Heart left ventricle (tissue), 16 donors: ENCODE measurements at regions not wholly inside any gene's neighbourhood (a gene's known extent, or its start where the extent isn't known, plus 50 kb on each side); places are given as distances from the start of the nearest gene placed in this dataset.

ENCODE experiments used
- ATAC-seq, 4 donors: fragments of 200-7000 bp; cut with Tn5 transposase; one replicate each; pipeline ENCODE4 v1.9.1; 2020 to 2022; ENCODE audit warnings: moderate library complexity in 4 of 4, mild to moderate bottlenecking in 3 of 4, moderate number of reproducible peaks in 1 of 4
- DNase-seq, 5 donors: peaks; one replicate each; pipeline ENCODE4 v3.0.0-alpha.2; 2020
- H3K27ac ChIP-seq, 12 donors: fragments of 200-600 bp; sonication (generic) in 4 of 12; one replicate each; pipeline versions ENCODE4 v1.5.0 to v1.8.0; 2016 to 2022; ENCODE audit warnings: mild to moderate bottlenecking in 2 of 12
- H3K27me3 ChIP-seq, 9 donors: fragments of 200-600 bp; sonication (generic) in 2 of 9; one replicate each; pipeline versions ENCODE4 v1.5.1 to v1.8.0; 2016 to 2022; ENCODE audit warnings: mild to moderate bottlenecking in 3 of 9
- H3K36me3 ChIP-seq, 9 donors: fragments of 200-600 bp; sonication (generic) in 2 of 9; one replicate each; pipeline versions ENCODE4 v1.5.0 to v1.8.0; 2018 to 2022; ENCODE audit warnings: mild to moderate bottlenecking in 2 of 9
- H3K4me1 ChIP-seq, 12 donors: fragments of 200-600 bp; sonication (generic) in 4 of 12; one replicate each; pipeline versions ENCODE4 v1.5.0 to v1.8.0; 2016 to 2022; ENCODE audit warnings: mild to moderate bottlenecking in 3 of 12
- H3K4me3 ChIP-seq, 12 donors: fragments of 200-600 bp; sonication (generic) in 4 of 12; one replicate each; pipeline versions ENCODE4 v1.5.0 to v1.8.0; 2017 to 2022; ENCODE audit warnings: mild to moderate bottlenecking in 9 of 12, moderate library complexity in 4 of 12
- H3K9me3 ChIP-seq, 12 donors: fragments of 200-600 bp; sonication (generic) in 4 of 12; one replicate each; pipeline versions ENCODE4 v1.5.0 to v1.8.0; 2016 to 2022; ENCODE audit warnings: mild to moderate bottlenecking in 1 of 12
- POLR2A ChIP-seq, 2 donors: fragments of 450-650 bp; IDR thresholded peaks; one replicate each; pipeline ENCODE4 v1.6.1; 2017; ENCODE audit warnings: antibody characterized with exemption in 2 of 2, mild to moderate bottlenecking in 2 of 2, moderate library complexity in 2 of 2
- WGBS, 4 donors: extraction: QIAGEN DNeasy Blood & Tissue Kit in 2 of 4; methylation state at CpG; one replicate each; pipeline versions ENCODE4 v1.1.5 to v1.1.7; 2013 to 2018; 5-methylcytosine and 5-hydroxymethylcytosine counted together
- intact Hi-C, 10 donors: fragments of 100-400 bp; cut with DNase I; formaldehyde crosslinking; loops; one replicate each; pipeline versions ENCODE4 v1.11.1 to v1.14.2; 2022
- TF ChIP-seq, protein P1 (sequence below), 12 donors: fragments of 200-600 bp; sonication (generic) in 4 of 12; IDR thresholded peaks; one replicate each; pipeline versions ENCODE4 v1.5.0 to v1.8.0; 2018 to 2022; ENCODE audit warnings: antibody characterized with exemption in 12 of 12, mild to moderate bottlenecking in 5 of 12
- donor health status: ischemic (EF 13 %, LVEDD 7.1; RV severe dilation, severe dysfunction).
- donor health status: healthy with polysubstance abuse.
- donor health status: DM: no; HTN: yes; CAD: no.
- donor health status: DM: no; HTN: no; CAD: no.
- donor health status: ischemic (EF 25% LVEDD 6.9; RV normal size, moderate dysfunction).
- donor health status: ischemic (EF 25% LVEDD 5.7; RV mildly dilated, moderate dysfunction).
- donor health status: healthy.
- donor health status: DM: yes; HTN: yes; CAD: no.
- donor health status: ischemic (EF 35%, LVEDD 5.7; RV mildly dilated, moderate dysfunction).
- donor health status: nonischemic (EF 11% LVEDD 7.7; RV severe dilation, severe dysfunction).
- donor health status: DM: yes; HTN: yes; CAD: no.
- donor health status: PGD.
- donor health status: ischemic (EF 29% LVEDD 5.4; RV normal size, mild dysfunction).
- donor health status: nonischemic (EF 23%, LVEDD 6.1; RV moderate dilation, normal function).

DNA sequence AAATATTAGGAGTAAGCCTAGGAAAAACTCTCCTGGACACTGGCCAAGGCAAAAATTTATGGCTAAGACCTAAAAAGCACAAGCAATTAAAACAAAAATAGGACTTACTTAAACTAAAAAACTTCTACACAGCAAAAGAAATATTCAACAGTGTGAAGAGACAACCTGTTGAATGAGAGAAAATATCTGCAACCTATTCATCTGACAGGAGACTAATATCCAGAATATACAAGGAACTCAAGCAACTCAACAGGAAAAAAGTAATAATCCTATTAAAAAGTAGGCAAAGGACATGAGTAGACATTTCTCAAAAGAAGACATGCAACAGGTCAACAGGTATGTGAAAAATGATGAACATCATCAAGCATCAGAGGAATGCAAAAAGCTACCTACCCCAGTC, 431.1 kb downstream of the ZEB2 start:
- H3K27ac ChIP-seq: no peak overlapping the region
- DNase-seq (no peak), ATAC-seq (no peak)
- peaks cover 0 to 21% (median 4%) of the 10 kb centered on the region in 12 donors for H3K9me3 ChIP-seq
- no peak overlapping the region for H3K4me3 ChIP-seq
- no peaks in the 10 kb centered on the region for H3K27me3 ChIP-seq
- intact Hi-C loops: no loop called here
- H3K36me3 ChIP-seq: no peaks in the 10 kb centered on the region
- peaks cover 0 to 9% (median 0%) of the 10 kb centered on the region in 12 donors for H3K4me1 ChIP-seq
- TF ChIP-seq, protein P1, sequence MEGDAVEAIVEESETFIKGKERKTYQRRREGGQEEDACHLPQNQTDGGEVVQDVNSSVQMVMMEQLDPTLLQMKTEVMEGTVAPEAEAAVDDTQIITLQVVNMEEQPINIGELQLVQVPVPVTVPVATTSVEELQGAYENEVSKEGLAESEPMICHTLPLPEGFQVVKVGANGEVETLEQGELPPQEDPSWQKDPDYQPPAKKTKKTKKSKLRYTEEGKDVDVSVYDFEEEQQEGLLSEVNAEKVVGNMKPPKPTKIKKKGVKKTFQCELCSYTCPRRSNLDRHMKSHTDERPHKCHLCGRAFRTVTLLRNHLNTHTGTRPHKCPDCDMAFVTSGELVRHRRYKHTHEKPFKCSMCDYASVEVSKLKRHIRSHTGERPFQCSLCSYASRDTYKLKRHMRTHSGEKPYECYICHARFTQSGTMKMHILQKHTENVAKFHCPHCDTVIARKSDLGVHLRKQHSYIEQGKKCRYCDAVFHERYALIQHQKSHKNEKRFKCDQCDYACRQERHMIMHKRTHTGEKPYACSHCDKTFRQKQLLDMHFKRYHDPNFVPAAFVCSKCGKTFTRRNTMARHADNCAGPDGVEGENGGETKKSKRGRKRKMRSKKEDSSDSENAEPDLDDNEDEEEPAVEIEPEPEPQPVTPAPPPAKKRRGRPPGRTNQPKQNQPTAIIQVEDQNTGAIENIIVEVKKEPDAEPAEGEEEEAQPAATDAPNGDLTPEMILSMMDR (IDR thresholded peaks at IDR 0.05): no peak
- TF ChIP-seq POLR2A (IDR thresholded peaks at IDR 0.05): no peak

DNA sequence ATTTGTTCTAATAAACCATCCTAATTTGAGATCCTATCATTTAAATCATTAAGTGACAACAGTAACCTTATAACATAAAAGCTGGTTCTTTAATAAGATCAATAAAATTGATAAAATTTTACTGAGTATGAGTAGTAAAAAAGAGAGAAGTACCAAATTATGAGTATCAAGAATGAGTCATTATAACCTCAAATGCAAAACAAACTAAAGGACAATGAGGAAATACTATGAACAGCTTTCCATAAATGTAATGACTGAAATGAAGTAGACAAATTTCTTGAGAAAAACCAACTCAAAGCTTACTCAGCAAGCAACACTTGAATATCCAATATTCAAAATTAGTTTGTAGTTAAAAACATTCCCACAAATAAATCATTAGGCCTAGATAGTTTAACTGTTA, 433.0 kb downstream of the ZEB2 start:
- Histone ChIP-seq H3K4me3 (no peak overlapping the region), H3K9me3 (peaks cover 0 to 16% (median 4%) of the 10 kb centered on the region in 12 donors), H3K4me1 (peaks cover 0 to 9% (median 0%) of the 10 kb centered on the region in 12 donors), H3K36me3 (no peaks in the 10 kb centered on the region), H3K27ac (no peak overlapping the region), H3K27me3 (no peaks in the 10 kb centered on the region)
- no peak for ATAC-seq
- intact Hi-C loops: no loop called here
- no peak for DNase-seq
- TF ChIP-seq POLR2A (IDR thresholded peaks at IDR 0.05): no peak
- TF ChIP-seq, protein P1 (IDR thresholded peaks at IDR 0.05): no peak

DNA sequence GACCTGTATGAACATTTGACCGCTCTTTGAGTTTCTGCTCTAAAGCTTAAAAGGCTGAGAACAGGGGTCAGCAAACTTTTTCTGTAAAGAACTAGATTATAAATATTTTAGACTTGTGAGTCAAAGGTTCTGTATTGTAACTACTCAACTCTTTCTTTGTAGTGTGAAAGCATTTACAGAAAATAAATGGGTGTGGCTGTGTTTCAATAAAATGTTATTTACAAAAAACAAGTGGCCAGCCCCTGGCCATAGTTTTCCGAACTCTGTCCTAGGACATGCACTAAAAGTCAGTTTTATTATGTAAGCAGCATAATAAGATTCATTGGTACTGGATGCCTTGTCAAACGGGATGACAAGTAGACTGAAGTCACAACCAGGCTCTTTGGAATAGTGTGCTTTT, 434.9 kb downstream of the ZEB2 start:
- ATAC-seq: no peak
- WGBS, 4 donors: 93 to 95% (median 93%) methylated on average over 3 of the region's 3 CpGs

DNA sequence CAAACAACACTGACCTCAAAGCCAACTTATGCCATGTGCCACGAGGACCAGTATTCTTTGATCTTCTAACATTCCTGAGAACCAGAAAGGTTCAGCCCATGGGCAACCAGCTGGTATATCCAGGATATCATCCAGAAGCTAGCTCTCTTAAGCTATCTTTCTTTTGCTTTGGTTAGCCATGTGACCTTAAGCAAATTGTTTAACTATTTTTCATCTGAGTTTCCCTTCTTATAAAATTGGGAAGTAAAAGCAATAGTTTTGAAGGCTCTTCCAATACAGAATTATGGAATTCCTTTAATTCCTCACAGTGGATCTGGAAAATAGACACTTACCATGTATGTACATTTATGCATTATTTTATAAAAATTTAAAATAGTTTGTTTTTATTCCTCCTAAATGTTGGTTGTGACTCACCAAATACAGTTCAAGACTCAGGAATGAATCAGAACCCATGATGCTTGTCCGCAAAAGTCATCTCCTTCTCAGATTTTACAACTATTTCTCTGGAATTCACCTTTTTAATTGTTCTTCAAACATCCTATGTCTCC, 435.7 kb downstream of the ZEB2 start:
- no peak overlapping the region for H3K27ac ChIP-seq
- no peaks in the 10 kb centered on the region for H3K36me3 ChIP-seq
- intact Hi-C loops: no loop called here
- TF ChIP-seq, protein P1 (IDR thresholded peaks at IDR 0.05): no peak
- TF ChIP-seq POLR2A (IDR thresholded peaks at IDR 0.05): no peak
- H3K4me1 ChIP-seq: peaks cover 0 to 9% (median 0%) of the 10 kb centered on the region in 12 donors
- 93 to 97% (median 96%) methylated on average over 2 of the region's 2 CpGs for WGBS, 4 donors
- peaks cover 0 to 6% (median 0%) of the 10 kb centered on the region in 12 donors for H3K9me3 ChIP-seq
- no peak overlapping the region for H3K4me3 ChIP-seq
- ATAC-seq (no peak), DNase-seq (no peak)
- no peaks in the 10 kb centered on the region for H3K27me3 ChIP-seq

More for the DNA sequence above, 434.9 kb downstream of the ZEB2 start:
- no peak for DNase-seq
- Histone ChIP-seq H3K27me3 (no peaks in the 10 kb centered on the region), H3K27ac (no peak overlapping the region), H3K9me3 (peaks cover 0 to 6% (median 0%) of the 10 kb centered on the region in 12 donors), H3K36me3 (no peaks in the 10 kb centered on the region), H3K4me1 (peaks cover 0 to 9% (median 0%) of the 10 kb centered on the region in 12 donors), H3K4me3 (no peak overlapping the region)
- TF ChIP-seq, protein P1 (IDR thresholded peaks at IDR 0.05): no peak
- no peak for TF ChIP-seq POLR2A (IDR thresholded peaks at IDR 0.05)
- intact Hi-C loops: no loop called here
